ENCODE measurements at regions not wholly inside any gene's neighbourhood (a gene's known extent, or its start where the extent isn't known, plus 50 kb on each side); places are given as distances from the start of the nearest gene placed in this dataset.

GRCh38 chr1:4367230-4367777 is 287.1 kb upstream of the AJAP1 start:
- Histone ChIP-seq H3K4me3 (no peak overlapping the region), H3K27ac (no peak overlapping the region)

DNA sequence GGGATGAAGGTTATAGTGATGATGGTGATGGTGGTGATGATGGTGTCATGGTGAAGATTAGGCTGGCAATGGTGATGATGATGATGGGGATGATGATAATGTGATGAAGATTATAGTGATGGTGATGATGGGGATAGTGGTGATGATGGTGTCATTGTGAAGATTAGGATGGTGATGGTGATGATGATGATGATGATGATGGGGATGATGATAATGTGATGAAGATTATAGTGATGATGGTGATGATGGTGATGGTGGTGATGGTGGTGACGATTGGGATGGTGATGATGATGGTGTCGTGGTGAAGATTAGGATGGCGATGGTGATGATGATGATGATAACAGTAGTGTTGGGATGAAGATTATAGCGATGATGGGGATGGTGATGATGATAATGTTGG is 285.1 kb upstream of the AJAP1 start:
- Histone ChIP-seq H3K4me3 (no peak overlapping the region), H3K27ac (no peak overlapping the region)

DNA sequence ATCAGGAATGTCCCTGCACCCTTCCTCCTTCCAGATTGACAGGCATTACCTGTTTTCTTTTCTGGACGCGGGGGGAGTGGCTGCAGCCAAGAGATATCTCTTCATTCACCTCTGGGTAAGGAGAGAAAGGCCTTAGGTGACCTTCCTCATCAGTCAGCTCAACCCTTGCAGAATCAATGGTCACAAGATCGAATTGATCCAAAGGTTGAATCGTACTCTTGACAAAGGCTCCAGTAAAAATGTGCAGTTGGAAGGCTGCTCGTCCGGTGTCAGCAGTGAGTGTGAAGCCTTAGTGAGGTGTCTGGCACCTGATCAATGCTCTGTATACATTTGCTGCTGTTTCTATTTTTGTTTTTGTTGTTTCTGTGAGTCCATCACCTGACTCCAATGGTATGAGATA is 282.6 kb upstream of the AJAP1 start:
- H3K4me3 ChIP-seq, result no peak overlapping the region

DNA sequence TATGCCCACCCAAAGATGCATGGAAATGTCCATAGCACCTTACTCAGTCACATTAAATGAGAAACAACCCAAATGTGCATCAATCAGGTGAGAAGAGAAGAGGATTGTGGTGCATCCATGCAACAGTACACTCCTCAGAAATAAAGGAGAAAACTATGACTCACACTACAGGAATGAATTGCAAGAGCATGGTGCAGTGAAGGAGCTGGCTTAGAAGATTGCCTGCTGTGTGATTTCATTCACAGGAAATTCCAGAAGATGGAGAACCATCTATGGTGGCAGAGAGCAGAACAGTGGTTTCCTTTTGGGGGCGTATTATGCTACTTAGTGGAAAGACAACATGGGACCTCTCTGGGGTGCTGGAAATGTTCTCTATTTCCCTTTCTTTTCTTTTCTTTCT is 278.6 kb upstream of the AJAP1 start:
- Histone ChIP-seq H3K4me3 (no peak overlapping the region), H3K27ac (no peak overlapping the region)

More for the DNA sequence above, 282.6 kb upstream of the AJAP1 start:
- no peak overlapping the region for H3K27ac ChIP-seq

- Histone ChIP-seq H3K4me3 (no peak overlapping the region), H3K27ac (no peak overlapping the region)
These were observed 274.8 kb upstream of the AJAP1 start for GRCh38 chr1:4379451-4380175.

DNA sequence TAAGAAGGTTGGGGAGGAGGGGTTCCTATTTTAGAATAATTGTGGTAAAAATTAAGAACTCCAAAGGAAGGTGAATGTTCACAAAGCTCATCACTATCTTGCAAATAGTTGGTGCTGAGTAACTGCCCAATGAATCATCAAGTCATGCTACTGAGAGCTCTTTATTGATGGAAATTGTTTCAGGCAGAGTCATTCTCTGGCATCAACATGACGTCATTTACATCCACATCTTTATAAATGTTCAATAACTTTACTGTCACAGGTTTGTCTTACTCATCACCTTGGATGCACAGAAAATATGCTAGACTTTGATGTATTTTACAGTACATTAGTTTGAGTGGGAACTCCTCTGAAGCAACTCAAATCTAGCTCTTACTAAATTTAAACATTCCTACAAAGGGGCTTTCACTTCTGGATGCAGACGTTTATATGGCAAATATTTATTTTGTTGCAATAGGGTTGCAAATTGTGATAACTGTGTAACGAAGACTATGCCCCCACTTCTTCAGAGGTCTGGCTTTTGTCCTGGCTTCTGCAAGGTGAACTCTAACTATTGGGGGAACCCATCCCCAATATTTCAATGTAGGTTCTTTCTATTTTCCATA is 273.7 kb upstream of the AJAP1 start:
- no peak overlapping the region for H3K4me3 ChIP-seq
- no peak overlapping the region for H3K27ac ChIP-seq

DNA sequence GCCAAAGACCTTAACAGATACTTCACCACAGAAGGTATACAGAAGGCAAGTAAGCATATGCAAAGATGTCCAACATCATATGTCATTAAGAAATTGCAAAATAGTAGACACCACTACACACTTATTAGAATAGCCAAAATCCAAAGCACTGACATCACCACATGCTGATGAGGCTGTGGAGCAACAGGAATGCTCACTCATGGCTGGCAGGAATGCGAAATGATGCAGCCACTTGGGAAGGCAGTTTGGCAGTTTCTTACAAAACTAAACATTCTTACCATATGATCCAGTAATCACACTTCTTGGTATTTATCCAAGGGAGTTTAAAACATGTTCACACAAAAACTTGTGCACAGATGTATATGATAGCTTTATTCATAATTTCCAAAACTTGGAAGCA is 261.2 kb upstream of the AJAP1 start:
- Histone ChIP-seq H3K4me3 (no peak overlapping the region), H3K27ac (no peak overlapping the region)

DNA sequence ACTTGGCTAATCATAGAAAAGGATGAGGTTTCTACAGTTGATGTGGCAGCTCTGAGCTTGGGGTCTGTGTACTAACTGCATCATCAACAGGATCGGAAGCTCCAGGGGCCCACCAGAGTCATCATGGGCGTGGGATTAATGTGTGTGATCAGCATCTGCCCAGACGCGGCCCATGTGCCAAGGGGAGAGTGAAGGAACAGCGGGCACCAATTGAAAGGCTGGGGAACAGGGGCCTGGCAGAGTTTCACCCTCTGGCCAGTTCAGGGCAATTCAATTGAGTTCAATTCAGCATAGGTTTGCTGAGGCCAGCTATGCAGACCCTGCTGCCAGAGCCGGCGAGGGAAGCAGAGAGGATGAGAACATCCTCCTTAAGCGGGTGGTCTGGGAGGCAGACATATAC is 260.0 kb upstream of the AJAP1 start:
- Histone ChIP-seq H3K27ac (no peak overlapping the region), H3K4me3 (no peak overlapping the region)

DNA sequence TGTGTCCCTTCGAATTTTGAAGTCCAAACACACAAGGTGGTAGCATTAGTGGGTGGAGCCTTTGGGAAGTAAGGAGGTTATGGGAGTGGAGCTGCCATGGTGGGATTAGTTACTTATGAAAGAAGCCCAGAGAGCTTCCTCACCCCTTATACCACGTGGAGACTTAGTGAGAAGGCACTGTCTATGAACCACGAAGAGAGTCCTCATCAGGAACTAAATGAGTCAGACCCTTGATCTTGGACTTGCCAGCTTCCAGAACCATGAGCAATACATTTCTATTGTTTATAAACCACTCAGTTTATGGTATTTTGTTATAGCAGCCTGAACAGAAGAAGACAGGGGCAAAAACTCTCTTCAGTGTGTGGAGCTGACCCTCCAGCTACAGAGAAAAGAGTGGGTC is 259.3 kb upstream of the AJAP1 start:
- Histone ChIP-seq H3K27ac (no peak overlapping the region), H3K4me3 (no peak overlapping the region)

GRCh38 chr1:4395676-4396075 is 258.7 kb upstream of the AJAP1 start:
- Histone ChIP-seq H3K4me3 (no peak overlapping the region), H3K27ac (no peak overlapping the region)

GRCh38 chr1:4396551-4396950 is 257.9 kb upstream of the AJAP1 start:
- no peak overlapping the region for H3K27ac ChIP-seq
- no peak overlapping the region for H3K4me3 ChIP-seq

DNA sequence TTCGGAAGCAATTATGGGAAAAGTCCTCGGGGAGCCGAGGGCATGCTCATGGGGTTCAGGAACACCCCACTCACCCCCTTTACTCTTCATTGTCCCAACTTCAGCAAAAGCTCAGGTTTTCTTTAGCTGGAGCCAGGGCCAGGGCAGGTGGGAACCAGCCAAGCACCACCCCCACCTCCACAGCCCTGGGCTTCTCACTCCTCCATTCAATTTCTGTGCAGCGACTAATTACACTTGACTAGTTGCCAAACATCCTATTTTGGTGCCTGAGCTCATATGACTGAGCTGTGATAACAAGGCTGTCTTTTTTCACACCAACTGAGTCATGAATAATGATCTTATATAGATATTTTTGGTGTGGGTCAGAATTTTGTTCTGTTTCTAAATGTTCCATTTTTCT is 257.2 kb upstream of the AJAP1 start:
- Histone ChIP-seq H3K27ac (no peak overlapping the region), H3K4me3 (no peak overlapping the region)

DNA sequence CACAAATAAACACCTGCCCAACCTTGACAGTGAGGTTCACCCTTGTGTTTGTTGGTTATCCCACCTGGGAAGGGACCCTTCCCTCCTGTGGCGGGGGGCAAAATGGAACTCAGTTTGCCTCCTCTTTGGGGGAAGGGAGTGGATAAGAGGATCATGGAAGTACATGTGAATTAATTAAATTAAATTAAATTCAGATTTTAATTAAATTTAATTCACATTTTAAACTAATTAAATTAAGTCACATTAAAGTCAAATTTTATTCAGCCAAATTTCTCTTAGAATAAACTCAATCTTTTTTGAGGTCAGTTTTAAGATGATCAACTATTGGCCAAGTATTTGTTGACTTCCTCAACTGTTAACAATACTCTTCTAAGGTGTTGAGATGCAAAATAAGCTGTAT is 252.4 kb upstream of the AJAP1 start:
- no peak overlapping the region for H3K27ac ChIP-seq

DNA sequence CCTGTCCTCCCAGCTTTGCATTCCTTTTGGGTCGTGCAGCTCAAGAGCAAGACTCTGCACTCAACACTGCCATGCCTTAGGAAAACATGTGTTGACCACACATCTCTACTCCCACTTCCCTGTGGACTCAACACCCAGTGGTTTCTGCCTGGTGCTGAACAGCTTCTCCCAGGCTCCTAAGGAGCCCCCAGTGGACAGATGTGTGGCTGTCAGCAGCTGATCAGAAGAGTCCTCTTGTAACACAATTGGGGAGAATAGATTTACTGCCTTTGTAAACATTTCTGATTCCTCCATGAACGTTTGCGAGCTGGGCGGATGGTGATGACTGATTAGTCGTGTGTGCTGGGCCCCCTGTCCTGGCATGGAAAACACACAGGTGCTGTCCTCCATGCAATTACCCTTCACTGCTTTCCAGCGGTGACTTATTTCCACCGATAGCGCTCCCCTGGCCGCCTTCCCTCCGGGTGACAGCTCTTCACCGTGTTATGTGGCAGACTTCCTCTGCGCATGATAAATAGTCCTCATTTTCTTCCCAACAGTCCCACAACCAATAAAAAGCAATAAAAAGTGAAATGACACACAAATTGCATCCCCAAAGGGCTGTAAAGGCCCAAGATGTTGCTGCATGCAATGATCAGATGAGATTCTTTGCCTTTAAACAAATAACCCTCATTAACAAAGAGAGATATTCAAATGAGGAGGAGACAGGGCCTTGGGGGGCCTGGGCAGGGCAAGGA is 249.4 kb upstream of the AJAP1 start:
- H3K4me3 ChIP-seq, result no peak overlapping the region
- H3K27ac ChIP-seq, result no peak overlapping the region

More for the DNA sequence above, 252.4 kb upstream of the AJAP1 start:
- no peak overlapping the region for H3K4me3 ChIP-seq

GRCh38 chr1:4407851-4408250 is 246.6 kb upstream of the AJAP1 start:
- Histone ChIP-seq H3K27ac (no peak overlapping the region), H3K4me3 (no peak overlapping the region)

DNA sequence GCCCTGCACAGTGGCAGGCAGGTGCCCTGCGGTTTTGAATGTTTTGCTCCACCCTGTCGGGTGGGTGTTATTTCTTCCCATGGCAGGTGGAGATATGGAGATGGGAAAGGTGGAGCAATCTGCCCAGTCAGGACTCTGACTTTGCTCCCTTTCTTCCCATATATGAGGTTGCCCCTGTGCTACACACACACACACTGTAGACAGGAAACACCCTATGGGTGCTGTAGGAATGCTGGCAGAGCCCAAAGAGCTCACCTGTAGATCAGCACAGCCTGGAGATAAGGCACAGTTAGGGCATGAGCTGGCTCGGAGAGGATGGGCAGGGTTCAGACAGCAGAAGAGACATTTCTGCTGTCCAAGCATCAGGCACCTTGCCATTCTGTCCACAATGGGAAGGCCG is 246.0 kb upstream of the AJAP1 start:
- no peak overlapping the region for H3K4me3 ChIP-seq
- H3K27ac ChIP-seq, result no peak overlapping the region

GRCh38 chr1:4411862-4412261 is 242.5 kb upstream of the AJAP1 start:
- no peak overlapping the region for H3K27ac ChIP-seq
- no peak overlapping the region for H3K4me3 ChIP-seq

DNA sequence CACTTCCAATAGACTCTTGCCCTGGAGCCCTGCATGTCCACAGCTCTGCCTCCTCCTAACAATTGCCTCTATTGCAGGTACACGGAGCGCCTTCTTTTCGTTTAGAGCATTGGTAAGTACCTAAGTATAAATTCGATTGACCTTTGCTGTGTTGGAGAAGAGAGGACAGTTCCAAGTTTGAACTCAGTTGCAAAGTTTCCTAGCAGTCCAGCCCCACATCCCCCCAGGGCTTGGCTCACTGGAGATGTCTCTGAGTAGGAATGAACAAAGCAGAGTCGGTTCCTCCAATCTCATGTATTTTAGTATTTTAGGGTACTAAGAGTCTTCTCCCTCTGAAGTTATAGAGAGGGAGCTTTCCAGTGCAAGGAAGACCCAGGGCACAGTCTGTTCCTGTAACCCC is 238.9 kb upstream of the AJAP1 start:
- Histone ChIP-seq H3K4me3 (no peak overlapping the region), H3K27ac (no peak overlapping the region)

DNA sequence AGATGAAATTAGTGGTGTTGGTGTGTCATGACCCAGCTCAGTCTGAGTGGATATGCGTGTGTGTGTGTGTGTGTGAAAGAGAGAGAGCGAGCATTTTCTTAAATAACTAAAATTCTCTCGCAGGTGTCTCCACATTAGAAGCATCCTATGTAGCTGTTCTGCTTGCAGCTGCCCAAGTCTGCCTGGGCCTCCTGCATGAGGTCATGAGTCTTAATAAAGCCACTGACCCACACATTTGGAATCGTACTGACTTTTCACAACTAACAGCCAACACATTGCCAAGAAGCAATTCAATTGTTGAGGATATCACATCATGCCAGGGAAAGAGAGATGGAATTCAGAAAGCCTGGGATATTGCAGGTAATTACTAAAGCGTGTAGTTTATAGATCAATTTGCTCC is 238.2 kb upstream of the AJAP1 start:
- Histone ChIP-seq H3K27ac (no peak overlapping the region), H3K4me3 (no peak overlapping the region)

- Histone ChIP-seq H3K4me3 (no peak overlapping the region), H3K27ac (no peak overlapping the region)
These were observed 236.4 kb upstream of the AJAP1 start for GRCh38 chr1:4418021-4418420.

DNA sequence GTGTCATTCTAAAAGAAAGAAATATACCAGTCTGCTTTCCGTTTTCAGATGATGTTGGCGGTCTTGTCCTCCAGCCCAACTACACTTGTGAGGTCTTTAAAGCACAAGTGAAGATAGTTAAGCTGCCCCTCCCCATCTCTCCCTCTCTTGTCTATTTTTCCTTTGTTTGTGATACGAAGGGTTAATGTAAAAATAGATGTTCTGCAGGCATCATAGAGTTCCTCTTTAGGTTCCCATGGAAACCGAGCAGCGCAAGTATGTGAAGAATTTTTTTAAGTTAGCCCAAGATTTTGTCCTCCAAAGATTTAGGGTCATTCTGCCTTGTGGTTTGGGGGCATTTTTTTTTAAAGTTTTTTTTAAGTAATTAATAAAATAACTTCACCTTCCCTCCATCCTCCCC is 232.4 kb upstream of the AJAP1 start:
- Histone ChIP-seq H3K4me3 (no peak overlapping the region), H3K27ac (no peak overlapping the region)

Data from skin epidermis (tissue), 12 donors.